ENCODE measurements at regions not wholly inside any gene's neighbourhood (a gene's known extent, or its start where the extent isn't known, plus 50 kb on each side); places are given as distances from the start of the nearest gene placed in this dataset.

DNA sequence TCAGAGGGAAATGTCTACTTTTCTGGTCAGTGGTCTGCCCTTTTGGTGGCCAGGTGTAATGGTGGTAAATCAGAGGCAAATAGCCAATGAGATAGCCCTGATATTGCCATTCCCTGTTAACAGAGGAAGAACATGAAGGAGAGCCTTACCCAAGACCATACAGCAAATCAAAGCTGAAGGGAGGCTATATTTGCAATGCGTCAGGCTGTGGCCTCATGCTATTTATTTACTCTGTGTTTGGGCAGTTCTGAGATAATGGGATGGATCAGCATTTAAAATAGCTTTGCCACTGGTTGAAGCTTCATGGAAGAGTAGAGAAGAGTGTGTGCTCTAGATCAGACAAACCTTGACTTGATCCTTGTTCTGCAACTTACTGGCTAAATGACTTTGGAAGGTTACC is 73.3 kb upstream of the MAML3 start:
- TF ChIP-seq POLR2AphosphoS5 (IDR thresholded peaks at IDR 0.05) (no peak), POLR2A (IDR thresholded peaks at IDR 0.05) (no peak), EP300 (IDR thresholded peaks at IDR 0.05) (no peak)
- TF ChIP-seq, protein P1, sequence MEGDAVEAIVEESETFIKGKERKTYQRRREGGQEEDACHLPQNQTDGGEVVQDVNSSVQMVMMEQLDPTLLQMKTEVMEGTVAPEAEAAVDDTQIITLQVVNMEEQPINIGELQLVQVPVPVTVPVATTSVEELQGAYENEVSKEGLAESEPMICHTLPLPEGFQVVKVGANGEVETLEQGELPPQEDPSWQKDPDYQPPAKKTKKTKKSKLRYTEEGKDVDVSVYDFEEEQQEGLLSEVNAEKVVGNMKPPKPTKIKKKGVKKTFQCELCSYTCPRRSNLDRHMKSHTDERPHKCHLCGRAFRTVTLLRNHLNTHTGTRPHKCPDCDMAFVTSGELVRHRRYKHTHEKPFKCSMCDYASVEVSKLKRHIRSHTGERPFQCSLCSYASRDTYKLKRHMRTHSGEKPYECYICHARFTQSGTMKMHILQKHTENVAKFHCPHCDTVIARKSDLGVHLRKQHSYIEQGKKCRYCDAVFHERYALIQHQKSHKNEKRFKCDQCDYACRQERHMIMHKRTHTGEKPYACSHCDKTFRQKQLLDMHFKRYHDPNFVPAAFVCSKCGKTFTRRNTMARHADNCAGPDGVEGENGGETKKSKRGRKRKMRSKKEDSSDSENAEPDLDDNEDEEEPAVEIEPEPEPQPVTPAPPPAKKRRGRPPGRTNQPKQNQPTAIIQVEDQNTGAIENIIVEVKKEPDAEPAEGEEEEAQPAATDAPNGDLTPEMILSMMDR (IDR thresholded peaks at IDR 0.05) = no peak
